NCI-H345 (cell line): ENCODE measurements at regions not wholly inside any gene's neighbourhood (a gene's known extent, or its start where the extent isn't known, plus 50 kb on each side); places are given as distances from the start of the nearest gene placed in this dataset.

Experiments used
- DNase-seq: peaks from one replicate; lab custom pipeline; 2025; lab: John Stamatoyannopoulos, UW

DNA sequence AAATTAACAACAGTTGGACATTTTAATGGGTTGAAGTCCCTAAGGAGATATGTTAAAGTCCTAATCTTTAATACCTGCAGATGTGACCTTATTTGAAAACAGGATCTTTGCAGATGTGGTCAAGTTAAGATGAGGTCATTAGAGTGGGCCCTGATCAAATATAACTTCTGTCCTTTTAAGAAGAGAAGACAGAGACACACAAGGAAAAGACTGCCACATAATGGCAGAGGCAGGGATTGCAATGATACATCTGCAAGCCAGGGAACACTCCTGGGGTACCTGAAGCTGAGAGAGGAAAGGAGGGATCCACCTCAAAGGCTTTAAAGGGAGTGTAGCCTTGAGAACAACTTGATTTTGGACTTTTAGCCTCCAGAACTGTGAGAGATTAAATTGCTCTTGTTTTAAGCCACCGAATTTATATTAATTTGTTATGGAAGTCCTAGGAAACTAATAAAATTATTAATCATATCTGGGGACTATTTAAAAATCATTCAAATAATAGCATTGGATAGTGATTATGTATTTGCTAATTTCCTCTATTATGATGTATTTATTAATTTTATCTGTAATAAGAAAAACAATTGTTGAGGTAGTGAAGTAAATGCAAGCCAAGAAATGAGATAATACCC is 700.0 kb upstream of the PCDH15 start:
- no peak for DNase-seq

GRCh38 chr10:55497893-55498499 is 697.0 kb upstream of the PCDH15 start:
- no peak for DNase-seq

DNA sequence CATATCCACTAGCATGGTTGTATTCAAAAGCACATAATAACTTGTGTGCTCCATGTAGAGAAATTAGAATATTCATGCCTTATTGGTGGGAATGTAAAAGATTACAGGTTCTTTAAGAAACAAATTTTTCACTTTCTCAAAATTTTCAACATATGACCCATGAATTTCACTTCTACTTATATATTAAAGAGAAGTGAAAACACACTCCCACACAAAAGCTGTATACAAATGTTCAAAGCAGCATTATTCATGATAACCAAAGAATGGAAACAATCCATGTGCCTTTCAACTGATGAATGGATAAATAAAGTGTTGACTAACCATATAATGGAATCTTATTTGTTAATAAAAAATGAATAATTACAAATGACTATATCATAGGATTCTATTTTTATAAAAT is 694.5 kb upstream of the PCDH15 start:
- no peak for DNase-seq

DNA sequence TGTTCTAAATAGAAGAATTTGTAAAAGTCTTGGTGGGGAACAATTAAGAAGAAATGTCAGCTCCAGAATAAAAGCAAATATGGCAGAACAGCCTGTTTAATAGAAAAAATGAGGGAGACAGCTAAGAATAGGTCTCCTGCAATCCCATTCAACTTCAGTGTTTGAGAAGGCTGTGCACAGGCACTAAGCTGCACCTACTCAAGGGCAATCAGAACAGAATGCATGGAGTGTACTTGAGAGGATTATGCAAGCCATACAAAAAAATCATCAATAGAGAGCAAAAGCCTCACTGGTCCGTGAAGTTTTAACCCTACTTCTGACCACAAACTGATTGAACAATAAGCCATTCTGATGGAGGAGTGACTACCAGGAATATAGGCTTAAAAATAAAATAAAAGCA is 690.7 kb upstream of the PCDH15 start:
- DNase-seq, result peak; percentile 56

- no peak for DNase-seq
Measured at GRCh38 chr10:55485827-55486226, 684.8 kb upstream of the PCDH15 start.

DNA sequence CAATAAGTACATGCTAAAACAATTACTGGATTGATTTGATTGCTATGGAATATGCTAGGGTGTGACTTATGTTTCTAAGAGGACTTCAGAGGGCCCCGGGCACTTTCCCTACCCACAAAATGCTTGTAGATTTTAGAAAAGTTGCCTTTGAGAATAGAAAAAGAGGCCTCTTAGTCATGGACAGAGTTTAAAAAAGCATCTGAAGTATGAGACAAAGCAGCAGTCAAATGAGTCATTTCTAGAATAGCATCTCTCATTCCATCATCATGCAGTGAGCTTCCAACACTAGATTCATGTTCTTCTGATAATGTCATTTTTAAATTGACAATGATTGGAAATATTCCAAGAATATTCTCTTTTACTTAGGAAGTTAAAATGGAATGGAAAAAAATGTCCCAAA is 675.1 kb upstream of the PCDH15 start:
- DNase-seq, result no peak

GRCh38 chr10:55474258-55474657 is 673.2 kb upstream of the PCDH15 start:
- DNase-seq, result no peak

GRCh38 chr10:55470840-55471239 is 669.8 kb upstream of the PCDH15 start:
- no peak for DNase-seq

DNA sequence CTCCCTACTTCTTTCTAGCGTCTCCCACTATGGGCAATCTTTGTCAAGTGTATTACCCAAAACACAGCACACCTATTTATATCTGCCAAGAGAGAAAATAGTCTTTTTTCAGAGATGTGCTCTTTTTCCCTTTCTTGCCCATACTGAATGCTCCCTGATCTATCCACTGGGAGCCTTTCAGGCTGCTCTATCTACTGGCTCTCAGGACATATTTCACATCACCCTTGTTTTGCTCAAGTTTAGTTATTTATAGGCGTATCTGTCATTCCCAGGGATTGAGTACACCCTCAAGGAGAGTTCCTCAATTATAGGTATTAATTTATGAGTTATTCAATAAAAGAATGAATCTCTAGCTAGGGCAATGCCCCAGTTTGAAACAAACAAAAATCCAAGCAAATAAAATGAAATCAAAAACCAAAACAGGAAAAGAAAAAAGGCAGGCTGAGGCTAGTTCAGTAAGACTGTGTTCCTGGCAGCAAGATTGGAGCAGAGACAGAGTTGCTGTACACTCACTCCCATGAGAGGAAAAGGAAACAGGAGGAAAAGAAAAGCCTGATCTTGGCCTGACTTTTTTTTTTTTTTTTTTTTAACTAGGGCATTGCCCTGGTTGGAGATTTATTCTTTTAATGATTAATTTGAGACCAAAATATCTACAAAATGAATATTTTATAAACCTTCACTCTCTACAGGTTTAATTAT is 665.9 kb upstream of the PCDH15 start:
- no peak for DNase-seq

GRCh38 chr10:55464083-55464482 is 663.1 kb upstream of the PCDH15 start:
- no peak for DNase-seq

DNA sequence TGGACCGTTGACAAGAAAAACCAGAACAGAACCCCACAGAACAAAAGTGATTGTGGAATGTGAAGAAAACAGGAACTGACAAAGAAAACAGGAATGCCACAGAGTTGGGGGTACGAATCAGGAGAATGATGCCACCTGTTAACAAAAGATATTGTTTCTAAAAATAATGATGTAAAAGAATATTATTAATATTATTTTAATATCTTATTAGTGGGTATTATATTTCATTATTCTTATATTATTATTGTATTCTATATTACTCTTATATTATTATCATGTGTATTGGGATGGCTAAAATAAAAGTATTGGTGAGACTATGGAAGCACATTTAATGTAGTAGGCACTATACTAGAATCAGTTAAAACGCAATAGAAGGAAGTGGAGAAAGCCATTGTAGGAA is 659.0 kb upstream of the PCDH15 start:
- DNase-seq, result no peak

GRCh38 chr10:55449981-55450380 is 649.0 kb upstream of the PCDH15 start:
- no peak for DNase-seq

- no peak for DNase-seq
Measured at GRCh38 chr10:55446441-55447002, 645.5 kb upstream of the PCDH15 start.

DNA sequence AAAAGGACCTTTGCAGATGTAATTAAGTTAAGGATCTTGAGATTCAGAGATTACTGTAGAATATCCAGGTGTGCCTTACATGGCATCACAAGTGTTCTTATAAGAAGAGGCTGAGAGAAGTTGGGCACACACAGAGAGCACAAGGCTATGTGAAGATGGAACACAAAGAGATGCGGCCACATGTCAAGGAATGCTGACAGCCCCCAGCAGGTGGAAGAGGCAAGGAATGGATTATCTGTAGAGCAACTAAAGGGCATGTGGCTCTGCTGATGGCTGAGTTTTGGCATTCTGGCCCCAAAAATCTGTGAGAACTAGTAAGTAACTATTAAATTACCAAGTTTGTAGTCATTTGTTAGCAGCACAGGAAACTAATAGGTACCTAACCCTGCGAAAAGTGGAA is 640.7 kb upstream of the PCDH15 start:
- no peak for DNase-seq

DNA sequence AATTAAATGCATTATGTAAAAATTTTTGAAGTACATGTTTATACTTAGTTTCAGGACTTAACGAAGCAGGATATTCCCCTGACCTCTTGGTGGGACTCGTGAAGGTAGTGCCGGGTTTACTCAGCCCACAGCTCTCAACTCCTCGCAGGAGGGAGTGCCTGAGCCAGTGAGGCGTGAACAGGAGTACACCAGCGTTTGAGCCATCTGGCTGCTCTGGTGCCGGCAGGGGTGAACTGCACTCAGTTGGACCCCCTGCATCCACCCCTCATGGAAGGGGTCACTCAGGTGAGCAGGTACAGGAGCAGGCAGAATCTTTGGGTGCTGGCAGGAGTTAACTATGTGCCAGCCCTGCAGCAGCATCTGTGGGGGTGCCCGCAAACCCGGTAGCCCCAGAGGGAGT is 625.1 kb upstream of the PCDH15 start:
- DNase-seq, result no peak

DNA sequence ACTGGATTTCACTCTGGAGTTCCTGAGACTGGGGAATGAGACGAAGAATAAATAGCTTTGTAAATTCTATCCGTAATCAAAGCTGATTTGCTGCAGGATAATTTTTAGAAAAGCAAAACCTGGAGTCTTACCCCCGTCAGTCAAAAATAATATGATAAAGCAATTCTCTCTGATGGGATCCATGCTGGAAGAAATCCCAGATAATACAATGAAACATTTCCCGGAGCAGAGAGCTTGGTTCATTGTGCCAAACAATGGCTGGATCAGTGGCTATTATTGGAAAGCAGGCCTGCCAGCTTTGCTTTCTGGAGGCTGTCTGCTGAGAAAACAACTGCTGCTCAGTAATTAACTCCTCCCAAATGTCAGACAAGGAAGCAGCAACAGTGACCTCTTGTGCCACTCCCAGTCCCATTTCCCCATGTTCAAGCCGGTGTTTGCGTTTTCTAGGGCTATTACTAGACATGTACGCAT is 609.4 kb upstream of the PCDH15 start:
- DNase-seq, result peak; percentile 82

GRCh38 chr10:55404094-55404493 is 603.1 kb upstream of the PCDH15 start:
- no peak for DNase-seq

GRCh38 chr10:55400075-55400849 is 599.2 kb upstream of the PCDH15 start:
- DNase-seq, result no peak

DNA sequence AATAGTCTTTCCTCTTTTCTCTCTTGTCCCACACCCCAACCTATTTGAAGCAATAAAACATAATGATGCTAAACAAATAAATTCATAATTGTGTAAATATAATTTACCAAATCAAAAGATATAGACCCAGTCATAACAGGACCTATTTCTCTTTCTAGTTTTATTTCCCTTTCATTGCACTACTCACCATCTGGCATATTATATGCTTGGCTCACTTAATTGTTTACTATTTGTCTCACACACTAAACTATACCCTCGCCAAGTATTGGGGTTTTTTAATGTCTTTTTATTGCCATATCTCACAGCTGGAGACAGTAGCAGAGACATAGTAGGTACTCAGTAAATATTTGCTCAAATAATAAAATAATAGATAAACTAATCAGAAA is 597.5 kb upstream of the PCDH15 start:
- DNase-seq, result no peak

DNA sequence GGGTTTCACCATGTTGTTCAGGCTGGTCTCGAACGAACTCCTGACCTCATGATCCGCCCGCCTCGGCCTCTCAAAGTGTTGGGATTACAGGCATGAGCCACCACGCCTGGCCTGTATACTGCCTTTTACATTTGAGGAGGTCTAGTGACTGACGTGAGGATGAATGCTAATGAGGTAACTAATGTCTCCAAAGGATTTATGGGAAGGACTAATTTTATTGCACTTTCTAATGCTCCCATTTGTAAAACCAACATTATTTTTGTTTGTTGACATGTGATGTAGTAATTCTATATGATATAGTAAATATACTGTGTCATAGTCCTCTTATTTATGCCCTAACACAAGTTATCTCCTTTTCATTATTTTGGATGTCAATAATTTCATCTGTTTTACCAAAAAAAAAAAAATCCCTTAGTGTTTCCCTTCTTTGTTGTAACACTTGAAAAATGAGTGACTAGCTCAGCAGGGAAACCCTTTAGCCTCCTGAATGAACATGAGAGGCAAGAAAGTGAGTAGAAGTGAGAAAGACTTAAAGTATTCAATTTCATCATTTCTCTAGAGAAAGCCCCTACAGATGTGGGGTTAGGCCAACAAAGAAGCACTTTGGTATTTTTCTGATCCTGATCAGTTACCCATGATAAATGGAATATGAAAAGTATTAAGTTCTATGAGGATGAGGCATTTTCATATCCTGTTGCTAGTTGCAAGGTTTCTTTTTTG is 596.9 kb upstream of the PCDH15 start:
- no peak for DNase-seq

GRCh38 chr10:55378196-55378595 is 577.2 kb upstream of the PCDH15 start:
- DNase-seq, result no peak

- DNase-seq, result no peak
Measured at GRCh38 chr10:55374917-55375316, 573.9 kb upstream of the PCDH15 start.
